ENCODE measurements at regions not wholly inside any gene's neighbourhood (a gene's known extent, or its start where the extent isn't known, plus 50 kb on each side); places are given as distances from the start of the nearest gene placed in this dataset.

DNA sequence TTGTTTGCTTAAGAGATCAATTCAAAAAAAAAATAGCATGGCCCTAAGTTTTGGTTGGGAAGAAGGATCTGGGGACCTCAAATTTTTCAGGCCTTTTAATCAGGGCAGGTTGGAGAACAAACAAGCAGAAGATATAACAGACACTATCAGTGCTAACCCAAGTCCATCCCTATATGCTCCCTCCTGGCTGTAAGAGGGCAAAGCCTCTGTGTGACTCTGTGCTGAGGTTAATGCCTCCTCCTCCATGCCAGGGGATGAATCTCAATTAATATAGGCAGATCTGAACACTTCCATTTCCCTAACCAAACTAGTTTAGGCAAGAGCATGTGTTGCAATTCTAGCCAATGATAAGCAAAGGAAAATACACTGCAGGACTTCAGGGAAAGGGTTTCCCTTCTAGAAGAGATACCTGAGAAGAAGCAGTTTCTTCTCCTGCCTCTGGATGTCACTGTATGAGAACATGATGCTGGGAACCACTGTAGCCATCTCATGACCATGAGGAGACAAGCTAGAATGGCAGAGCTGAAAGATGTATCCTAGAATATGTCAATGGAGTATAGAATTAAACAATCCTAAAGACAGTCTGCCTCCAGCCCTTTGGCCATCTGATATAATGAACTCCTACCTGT is 76.0 kb downstream of the CHD9NB start:
- DNase-seq = peak; percentile 38
- in situ Hi-C loops (cut with HindIII; ENCODE audit: low pct_ligation_motif_present, low pct_unique_long_range_greater_than_20kb, low sequenced_read_pairs) = no loop called here

DNA sequence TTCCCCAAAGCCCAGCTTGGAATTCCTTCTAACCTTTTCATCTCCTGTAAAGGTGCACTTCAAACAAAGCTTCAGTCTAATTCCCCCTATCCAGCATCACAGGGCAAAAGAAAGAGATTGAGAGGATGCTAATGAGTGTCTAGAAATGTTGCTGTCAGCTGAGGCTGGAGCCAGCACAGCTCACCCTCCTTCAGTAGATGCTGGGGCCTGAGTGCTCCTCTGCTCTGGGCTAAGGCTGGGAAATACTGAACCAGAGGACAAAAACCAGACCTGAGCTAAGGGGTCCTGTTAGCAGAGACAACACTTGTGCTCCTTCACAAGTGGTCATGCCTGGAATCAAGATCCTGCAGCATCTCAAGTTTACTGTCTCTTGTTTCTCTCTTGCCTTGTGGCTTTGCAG is 85.0 kb downstream of the CHD9NB start:
- no peak for DNase-seq
- in situ Hi-C loops (cut with HindIII; ENCODE audit: low pct_ligation_motif_present, low pct_unique_long_range_greater_than_20kb, low sequenced_read_pairs) = no loop called here

DNA sequence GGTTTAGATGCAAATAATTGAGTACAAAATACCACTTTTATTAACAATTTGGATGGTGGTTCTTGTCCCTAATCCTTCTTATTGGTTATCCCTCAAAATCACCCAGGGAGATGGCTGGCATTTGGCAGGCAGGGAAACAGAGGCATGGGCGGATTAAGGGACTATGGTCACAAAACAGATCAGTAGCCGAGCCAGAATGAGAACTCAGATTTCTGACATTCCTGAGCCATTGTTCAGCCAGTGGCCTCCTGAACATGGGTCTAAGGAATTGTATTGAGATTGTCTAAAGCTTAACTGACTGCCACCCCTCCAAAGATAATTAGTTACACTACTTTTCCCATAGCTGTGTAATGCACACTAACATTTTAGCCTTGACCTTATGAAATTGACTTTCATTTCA is 88.4 kb downstream of the CHD9NB start:
- in situ Hi-C loops (cut with HindIII; ENCODE audit: low pct_ligation_motif_present, low pct_unique_long_range_greater_than_20kb, low sequenced_read_pairs) = no loop called here
- peak; percentile 42 for DNase-seq

DNA sequence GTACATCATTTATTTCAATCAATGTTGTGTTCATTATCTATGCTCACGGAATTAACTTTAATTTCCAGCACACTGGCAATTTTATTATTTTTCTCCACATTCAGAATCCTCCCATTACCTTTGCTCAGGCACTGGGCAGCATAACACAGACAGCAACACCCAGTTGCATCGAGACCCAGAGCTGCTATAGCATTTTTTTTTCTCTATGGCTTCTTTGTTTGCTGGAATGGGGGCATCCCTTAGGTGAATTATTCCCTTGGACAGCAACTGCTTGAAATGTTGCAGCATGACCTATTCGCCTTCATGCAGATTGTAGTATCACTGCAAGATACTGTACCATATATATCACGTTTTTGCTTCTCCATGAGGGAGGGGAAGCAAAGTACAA is 88.8 kb downstream of the CHD9NB start:
- no peak for DNase-seq
- in situ Hi-C loops (cut with HindIII; ENCODE audit: low pct_ligation_motif_present, low pct_unique_long_range_greater_than_20kb, low sequenced_read_pairs) = no loop called here

DNA sequence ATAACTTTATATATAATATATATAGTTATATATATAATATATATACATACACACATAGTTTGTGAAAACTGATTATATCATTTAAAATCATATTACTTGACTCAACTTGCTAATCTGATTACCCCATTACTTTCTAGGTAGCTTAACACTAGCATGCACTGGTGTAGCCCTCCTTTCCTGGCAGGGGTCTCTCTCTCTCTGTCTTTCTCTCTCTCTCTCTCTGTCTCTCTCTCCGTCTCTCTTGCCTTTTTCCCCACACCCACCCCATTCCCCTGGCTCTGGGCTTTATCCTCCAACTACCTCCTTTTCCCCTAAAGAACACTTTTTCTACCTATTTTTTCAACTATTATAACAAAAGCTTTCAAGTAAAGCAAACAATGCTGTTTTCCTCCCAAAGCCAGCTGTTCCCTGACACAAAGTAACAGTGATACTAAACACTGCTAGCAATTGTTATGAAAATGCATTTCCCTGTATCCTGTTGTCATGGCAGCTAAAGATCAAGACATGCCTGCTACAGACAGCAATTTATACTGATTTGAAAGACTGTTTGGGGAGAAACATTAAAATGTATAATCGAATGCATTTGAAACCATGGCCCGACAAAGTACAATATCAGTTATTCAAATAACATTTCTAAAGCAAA is 89.4 kb downstream of the CHD9NB start:
- DNase-seq = no peak
- in situ Hi-C loops (cut with HindIII; ENCODE audit: low pct_ligation_motif_present, low pct_unique_long_range_greater_than_20kb, low sequenced_read_pairs) = no loop called here

DNA sequence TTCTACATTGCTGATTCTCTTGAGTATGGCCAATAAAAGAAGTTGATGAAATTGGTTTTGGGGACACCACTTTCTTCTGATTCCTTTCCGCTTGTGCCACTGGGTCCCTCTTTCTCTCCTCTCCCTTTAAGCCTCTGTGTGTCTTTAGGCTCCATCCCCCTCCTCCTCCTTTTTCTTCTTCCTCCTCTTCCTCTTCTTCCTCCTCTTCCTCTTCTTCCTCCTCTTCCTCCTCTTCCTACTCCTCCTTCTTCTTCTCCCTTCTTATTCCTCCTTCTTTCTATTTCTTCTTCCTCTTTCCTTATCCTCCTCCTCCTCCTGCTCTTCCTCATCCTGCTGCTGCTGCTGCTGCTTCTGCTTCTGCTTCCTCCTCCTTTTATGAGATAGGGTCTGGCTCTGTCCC is 93.7 kb downstream of the CHD9NB start:
- in situ Hi-C loops (cut with HindIII; ENCODE audit: low pct_ligation_motif_present, low pct_unique_long_range_greater_than_20kb, low sequenced_read_pairs) = no loop called here

DNA sequence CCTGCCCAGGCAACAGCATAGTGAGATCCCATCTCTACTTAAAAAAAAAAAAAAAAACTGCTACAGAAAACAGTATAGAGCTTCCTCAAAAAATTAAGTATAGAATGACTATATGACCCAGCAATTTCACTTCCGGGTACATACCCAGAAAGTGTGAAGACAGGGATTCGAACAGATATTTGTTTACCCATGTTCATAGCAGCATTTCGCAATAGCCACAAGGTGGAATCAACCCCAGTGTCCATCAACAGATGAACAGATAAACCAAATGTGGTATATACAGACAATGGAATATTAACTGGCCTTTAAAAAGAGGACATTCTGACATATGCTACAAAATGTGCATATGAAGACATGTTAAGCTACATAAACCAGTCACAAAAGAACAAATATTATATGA is 95.5 kb downstream of the CHD9NB start:
- in situ Hi-C loops (cut with HindIII; ENCODE audit: low pct_ligation_motif_present, low pct_unique_long_range_greater_than_20kb, low sequenced_read_pairs) = no loop called here
- DNase-seq = no peak

More for the DNA sequence above, 93.7 kb downstream of the CHD9NB start:
- no peak for DNase-seq

DNA sequence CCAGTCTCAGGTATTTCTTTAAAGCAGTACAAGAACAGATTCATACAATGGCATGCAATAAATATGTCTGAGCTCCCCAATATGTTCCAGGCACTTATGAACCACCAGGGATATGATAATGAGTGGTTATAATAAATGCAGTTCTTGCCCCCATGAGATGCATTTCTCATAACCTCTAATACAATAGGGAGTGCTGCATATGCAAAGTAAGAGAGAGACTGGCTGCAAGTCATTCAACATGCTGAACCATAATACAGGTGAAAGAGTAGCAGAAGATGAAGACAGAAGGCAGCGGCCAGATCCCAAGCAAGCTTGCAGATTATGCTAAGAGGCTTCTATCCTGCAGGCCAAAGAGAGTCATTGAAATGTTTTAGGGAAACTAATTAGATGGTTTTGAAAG is 96.7 kb downstream of the CHD9NB start:
- in situ Hi-C loops (cut with HindIII; ENCODE audit: low pct_ligation_motif_present, low pct_unique_long_range_greater_than_20kb, low sequenced_read_pairs) = no loop called here
- DNase-seq = no peak

DNA sequence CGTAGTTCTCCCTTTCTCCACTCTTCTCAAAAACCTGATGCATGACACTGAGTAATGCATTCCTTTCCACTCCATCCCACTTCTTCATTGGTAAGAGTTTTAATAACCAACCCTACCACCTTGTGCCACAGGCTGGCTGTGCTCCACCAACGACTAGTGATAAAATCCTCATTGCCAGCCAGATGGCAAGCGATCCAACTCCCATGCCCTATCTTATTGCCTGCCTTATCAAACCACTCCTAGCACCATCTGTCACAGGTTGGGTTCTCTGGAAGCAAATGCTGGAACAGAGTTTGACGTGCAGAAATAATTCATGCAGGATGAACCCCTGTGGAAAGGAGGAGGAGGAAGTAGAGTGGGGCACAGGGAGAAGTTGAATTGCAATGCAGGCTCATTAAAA is 99.5 kb downstream of the CHD9NB start:
- in situ Hi-C loops (cut with HindIII; ENCODE audit: low pct_ligation_motif_present, low pct_unique_long_range_greater_than_20kb, low sequenced_read_pairs) = no loop called here
- DNase-seq = no peak

DNA sequence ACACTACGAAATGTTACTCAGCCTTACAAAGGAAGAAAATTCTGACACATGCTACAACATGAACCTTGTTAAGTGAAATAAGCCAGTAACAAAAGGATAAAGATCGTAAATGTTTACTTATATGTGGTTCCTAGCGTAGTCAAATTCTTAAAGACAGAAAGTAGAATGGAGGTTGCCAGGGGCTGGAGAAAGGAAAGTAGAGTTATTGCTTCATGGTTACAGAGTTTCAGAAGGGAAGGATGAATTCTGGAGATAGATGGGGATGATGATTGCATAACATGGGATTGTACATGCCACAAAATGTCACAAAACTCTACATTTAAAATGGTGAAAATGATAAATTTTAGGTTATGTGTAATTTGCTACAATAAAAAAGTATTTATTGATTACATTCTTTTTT is 103.8 kb downstream of the CHD9NB start:
- in situ Hi-C loops (cut with HindIII; ENCODE audit: low pct_ligation_motif_present, low pct_unique_long_range_greater_than_20kb, low sequenced_read_pairs) = no loop called here
- DNase-seq = no peak

DNA sequence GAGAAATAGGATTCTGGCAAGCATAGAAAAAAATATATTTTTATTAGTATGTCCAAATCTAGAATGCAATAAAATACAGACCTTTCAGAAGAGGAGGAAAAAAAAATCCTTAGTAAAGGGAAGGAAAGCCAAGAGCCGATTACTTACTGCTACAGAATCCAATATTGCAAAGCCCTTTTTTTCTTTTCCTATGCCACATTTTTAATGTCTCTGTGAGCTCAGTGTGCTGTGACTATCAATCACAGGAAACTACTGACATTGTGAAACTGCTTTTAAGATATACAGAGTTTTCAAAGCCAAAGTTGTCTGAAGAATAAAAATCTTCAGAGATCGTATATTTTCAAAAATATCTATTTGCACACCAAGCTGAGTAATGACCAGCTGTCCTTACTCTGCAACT is 120.4 kb downstream of the CHD9NB start:
- no peak for DNase-seq
- in situ Hi-C loops (cut with HindIII; ENCODE audit: low pct_ligation_motif_present, low pct_unique_long_range_greater_than_20kb, low sequenced_read_pairs) = no loop called here

DNA sequence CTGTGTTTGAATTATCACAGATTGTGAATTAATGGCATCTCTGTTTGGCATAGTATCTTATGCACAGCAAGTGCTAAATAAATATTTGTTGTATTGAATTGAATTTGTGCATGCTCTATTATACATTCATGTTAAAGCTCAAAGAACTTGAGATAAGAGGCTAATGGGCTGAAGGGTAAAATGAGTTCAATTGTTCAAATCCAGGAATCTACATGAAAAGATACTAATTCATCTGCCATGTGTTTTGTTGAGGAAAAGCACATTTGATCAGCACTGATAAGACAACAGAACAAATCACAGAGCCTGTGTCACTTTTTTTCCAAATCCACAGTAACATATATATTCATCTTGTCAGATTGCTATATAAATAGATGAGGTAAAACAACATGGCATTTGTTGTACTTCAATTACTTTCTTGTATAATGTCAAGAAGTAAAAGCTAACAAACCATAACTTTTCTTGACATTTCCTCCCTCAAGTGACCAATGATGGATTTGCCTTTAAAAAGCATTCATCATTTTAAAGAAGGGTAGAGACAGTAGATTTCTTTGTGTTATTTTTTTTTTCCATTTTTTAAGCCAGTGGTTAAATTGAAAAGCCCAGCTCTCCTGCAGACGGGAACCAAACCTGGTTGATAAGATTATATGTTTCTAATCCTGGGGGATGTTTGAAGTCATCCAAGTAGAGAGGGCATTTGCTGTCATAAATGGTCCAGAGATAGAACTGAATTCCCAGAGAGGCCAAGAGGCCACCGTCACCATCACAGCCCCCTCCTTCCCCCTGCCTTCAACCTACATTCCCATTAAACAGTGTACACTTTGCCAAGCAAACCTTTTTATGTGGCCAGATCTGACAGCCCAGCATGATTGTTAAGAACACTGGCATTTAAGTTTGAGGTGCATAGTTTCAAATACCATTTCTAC is 123.0 kb downstream of the CHD9NB start:
- in situ Hi-C loops (cut with HindIII; ENCODE audit: low pct_ligation_motif_present, low pct_unique_long_range_greater_than_20kb, low sequenced_read_pairs) = no loop called here

DNA sequence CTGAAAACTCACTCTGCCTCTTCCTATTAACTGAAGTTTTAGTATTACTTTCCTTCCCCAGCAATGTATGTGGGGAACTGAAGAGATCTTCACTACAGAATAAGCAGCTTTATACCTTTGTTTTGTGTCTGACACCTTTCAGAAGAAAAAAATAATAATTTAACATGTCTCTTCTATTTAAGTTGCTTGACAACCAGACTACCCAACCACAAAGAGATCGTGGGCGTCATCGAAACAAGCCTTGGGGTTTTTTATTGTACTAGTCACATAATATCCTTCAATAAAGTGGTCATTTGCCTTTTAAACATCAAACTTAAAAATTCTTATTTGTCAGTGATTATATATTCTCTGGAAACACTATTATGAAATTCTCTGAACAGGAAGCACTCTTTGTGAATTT is 123.7 kb downstream of the CHD9NB start:
- in situ Hi-C loops (cut with HindIII; ENCODE audit: low pct_ligation_motif_present, low pct_unique_long_range_greater_than_20kb, low sequenced_read_pairs) = no loop called here
- no peak for DNase-seq

More for the DNA sequence above, 123.0 kb downstream of the CHD9NB start:
- no peak for DNase-seq

DNA sequence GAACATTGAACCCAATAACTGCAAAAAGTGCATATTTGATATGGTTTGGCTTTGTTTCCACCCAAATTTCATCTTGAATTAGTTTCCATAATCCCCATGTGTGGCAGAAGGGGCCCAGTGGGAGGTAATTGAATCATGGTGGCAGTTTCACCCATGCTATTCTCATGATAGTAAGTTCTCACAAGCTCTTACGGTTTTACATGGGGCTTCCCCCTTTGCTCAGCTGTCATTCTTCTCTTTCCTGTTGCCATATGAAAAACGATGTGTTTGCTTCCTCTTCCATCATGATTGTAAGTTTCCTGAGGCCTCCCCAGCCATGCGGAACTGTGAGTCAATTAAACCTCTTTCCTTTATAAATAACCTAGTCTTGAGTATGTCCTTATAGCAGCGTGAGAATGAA is 127.6 kb downstream of the CHD9NB start:
- in situ Hi-C loops (cut with HindIII; ENCODE audit: low pct_ligation_motif_present, low pct_unique_long_range_greater_than_20kb, low sequenced_read_pairs) = no loop called here
- DNase-seq = no peak

DNA sequence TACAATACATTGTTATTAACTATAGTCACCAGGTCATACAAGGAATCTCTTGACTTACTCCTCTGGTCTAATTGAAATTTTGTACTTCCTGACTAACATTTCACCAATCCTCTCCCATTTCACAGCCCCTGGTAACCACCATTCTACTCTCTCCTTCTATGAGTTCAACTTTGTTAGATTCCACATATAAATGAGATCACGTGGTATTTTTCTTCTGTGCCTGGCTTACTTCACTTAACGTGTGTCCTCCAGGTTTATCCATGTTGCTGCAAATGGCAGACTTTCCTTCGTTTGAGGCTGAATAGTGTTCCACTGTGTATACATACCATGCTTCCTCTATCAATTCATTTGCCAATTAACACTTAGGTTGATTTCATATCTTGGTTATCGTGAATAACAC is 128.5 kb downstream of the CHD9NB start:
- DNase-seq = no peak
- in situ Hi-C loops (cut with HindIII; ENCODE audit: low pct_ligation_motif_present, low pct_unique_long_range_greater_than_20kb, low sequenced_read_pairs) = no loop called here

DNA sequence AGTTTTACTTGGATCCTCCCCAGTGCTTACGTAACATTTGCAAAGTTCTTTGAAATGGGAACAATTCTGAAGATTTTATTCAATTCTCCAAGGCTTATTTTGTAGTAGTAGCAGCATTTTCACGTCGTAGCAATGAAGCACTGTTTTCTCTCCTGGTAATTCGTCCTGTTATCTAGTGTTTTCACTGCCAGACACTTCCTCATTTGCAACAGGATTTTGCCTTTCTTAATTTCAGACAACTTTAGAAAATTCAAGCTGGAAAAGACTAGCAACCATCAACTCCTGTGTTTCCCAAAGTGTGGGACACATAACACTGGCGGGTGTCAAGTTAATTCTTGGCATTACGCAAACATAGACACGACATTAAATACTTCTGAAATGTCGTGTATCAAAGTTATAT is 131.6 kb downstream of the CHD9NB start:
- in situ Hi-C loops (cut with HindIII; ENCODE audit: low pct_ligation_motif_present, low pct_unique_long_range_greater_than_20kb, low sequenced_read_pairs) = no loop called here
- DNase-seq = no peak

DNA sequence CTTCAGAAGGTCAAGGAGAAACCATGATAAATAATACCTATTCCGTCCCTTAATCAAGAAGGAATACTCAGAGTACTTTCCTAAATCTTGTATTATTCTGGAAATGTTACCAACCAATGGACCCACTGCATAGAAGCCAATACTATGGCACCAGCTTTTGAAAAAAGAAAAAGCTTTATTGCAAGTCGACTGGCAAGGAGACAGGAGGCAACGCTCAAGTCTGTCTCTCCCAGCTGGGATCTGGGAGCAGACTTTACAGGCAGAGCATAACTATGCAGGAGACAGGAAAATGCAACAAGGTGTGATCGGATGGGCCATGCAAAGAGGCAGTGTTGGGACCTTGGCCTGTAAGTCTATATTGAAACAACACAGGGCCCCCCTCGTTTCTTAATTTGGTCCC is 132.4 kb downstream of the CHD9NB start:
- in situ Hi-C loops (cut with HindIII; ENCODE audit: low pct_ligation_motif_present, low pct_unique_long_range_greater_than_20kb, low sequenced_read_pairs) = no loop called here

DNA sequence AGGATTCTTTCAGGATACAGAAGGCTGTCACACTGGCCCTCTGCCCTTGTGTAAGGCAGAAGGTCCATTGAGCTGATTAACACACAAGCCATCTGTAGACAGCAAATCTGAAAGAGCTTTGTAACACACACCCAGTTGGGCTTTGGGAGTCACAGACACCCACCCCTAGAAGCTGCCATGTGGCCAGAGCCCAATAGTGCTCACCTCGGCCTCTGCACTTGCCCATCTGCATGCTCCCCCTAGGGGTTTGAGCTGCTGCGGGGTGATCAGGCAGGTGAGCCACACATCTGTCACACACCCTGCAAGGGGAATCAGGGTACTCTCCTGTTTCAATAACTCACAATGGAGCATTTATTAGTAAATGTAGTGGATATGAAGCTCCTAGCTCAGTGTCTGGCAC is 138.3 kb downstream of the CHD9NB start:
- DNase-seq = no peak
- in situ Hi-C loops (cut with HindIII; ENCODE audit: low pct_ligation_motif_present, low pct_unique_long_range_greater_than_20kb, low sequenced_read_pairs) = no loop called here

More for the DNA sequence above, 132.4 kb downstream of the CHD9NB start:
- DNase-seq = no peak

DNA sequence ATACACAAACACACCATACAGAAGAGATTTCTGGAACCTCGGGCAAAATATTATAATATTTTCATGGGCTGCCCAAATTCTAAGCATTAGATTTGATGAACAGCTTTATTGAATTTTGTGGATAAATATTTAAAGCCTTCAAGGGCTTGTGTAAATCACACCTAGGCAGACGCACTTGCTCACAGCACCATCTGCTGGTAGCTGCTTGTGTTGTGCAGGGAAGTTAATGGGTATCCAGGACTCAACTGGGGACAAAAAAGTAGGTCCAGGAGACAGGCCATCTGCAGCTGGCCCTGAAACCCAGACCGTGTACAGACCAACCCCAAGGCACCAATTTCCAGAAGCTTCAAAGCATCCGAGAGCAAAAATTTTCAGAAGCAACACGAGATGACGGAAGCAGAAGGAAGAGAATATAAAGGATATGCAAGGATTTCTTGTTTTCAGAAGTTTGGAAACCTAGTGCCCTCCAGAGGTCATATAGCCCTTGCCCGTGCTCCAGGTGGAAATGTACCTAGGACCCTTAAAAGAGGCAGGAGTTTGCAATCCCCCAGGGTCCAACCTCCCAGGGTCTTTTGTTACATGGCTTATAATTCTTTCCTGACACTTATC is 140.0 kb downstream of the CHD9NB start:
- in situ Hi-C loops (cut with HindIII; ENCODE audit: low pct_ligation_motif_present, low pct_unique_long_range_greater_than_20kb, low sequenced_read_pairs) = no loop called here
- peak; percentile 70 for DNase-seq

All from ACHN (cell line).